ENCODE measurements at regions not wholly inside any gene's neighbourhood (a gene's known extent, or its start where the extent isn't known, plus 50 kb on each side); places are given as distances from the start of the nearest gene placed in this dataset.

DNA sequence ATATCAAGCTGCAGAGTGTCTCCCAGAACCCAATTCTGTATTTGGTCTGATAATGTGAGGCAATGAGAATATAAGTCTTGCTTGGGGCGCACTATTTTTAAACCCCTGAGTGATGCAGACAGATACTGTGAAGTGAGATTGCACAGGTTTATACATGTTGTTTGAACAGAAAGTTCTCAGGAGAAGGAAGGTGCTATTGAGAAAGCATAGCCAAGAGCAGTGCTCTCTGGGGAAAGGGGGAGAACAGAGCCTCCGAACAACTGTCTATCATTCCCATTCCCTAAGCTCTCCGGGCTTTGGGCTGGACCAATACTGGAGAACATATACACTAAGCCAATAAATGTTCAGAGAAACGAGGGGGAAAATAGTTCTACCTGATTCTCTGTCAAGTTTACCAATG, 75.8 kb downstream of the PERP start:
- Mint-ChIP-seq H3K4me1 (ENCODE audit: low read depth) (no peaks in the 10 kb centered on the region), H3K9me3 (no peaks in the 10 kb centered on the region), H3K27ac (no peak overlapping the region), H3K4me3 (no peak overlapping the region), H3K27me3 (peaks cover 1% of the 10 kb centered on the region), H3K36me3 (ENCODE audit: low read depth) (no peaks in the 10 kb centered on the region)
- intact Hi-C loops (cut with micrococcal nuclease), result no loop called here

DNA sequence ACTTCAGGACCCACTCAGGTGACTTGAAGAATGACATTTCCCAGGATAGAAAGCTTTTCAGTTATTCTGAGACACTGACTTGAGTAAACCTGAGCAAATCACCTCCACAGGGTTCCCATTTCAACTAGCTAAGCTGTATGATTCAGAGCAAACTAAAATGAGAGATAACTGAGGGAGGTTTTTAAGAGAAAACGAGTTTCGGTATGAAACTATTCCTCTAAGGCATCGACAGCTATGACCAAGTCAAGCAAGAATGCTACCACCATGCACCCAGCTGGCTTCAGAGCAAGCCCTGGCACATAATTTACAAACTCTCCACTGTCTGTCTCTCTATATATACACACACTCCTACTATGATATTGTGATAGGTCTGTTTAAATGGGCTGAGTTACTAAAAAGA, 75.4 kb downstream of the PERP start:
- H3K27ac Mint-ChIP-seq, result no peak overlapping the region
- peaks cover 1% of the 10 kb centered on the region for H3K27me3 Mint-ChIP-seq
- H3K4me3 Mint-ChIP-seq, result no peak overlapping the region
- intact Hi-C loops (cut with micrococcal nuclease), result no loop called here
- no peaks in the 10 kb centered on the region for H3K36me3 Mint-ChIP-seq (ENCODE audit: low read depth)
- no peaks in the 10 kb centered on the region for H3K9me3 Mint-ChIP-seq
- H3K4me1 Mint-ChIP-seq (ENCODE audit: low read depth), result no peaks in the 10 kb centered on the region

DNA sequence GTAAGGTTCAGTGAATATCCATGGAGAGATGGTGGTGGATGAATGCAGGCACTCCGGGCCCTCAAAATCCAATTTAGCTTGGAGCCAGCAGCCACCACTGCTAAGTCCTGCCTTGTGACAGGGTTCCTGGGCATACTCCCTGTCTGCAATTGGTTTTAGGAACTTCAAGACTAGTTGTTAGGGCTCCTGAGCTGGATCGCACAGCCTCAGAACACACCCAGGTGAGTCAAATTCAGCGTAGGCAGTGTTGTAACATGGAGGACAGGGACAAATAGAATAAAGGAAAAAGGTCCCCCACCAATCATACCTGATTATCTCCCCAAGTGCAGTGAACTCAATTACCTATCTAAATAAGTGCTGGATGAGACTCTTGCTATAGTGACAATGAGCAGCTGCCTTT, 74.6 kb downstream of the PERP start:
- no peaks in the 10 kb centered on the region for H3K9me3 Mint-ChIP-seq
- H3K27ac Mint-ChIP-seq, result no peak overlapping the region
- H3K4me1 Mint-ChIP-seq (ENCODE audit: low read depth), result no peaks in the 10 kb centered on the region
- H3K27me3 Mint-ChIP-seq, result peaks cover 1% of the 10 kb centered on the region
- intact Hi-C loops (cut with micrococcal nuclease), result no loop called here
- no peak overlapping the region for H3K4me3 Mint-ChIP-seq
- no peaks in the 10 kb centered on the region for H3K36me3 Mint-ChIP-seq (ENCODE audit: low read depth)

DNA sequence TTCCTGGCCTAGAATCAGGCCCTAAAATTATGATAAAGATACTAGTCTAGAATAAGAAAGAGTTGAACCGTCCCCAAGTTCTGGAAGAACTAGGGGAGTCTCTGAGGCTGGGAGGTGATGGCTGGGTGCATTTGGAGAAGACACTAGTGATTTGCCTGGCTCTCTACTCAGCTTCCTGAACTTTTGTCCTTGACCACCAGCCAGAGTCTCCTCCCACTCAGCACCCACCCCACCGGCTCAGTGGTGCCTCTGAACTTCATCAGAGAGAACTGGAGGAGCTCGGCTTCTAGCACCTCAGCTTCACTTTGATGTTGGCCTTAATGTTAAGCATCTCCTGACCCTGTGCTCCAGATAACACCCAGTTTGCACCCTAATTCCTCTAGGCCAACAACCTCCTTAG, 73.0 kb downstream of the PERP start:
- Mint-ChIP-seq H3K4me3 (no peak overlapping the region), H3K27me3 (peaks cover 1% of the 10 kb centered on the region), H3K27ac (no peak overlapping the region), H3K4me1 (ENCODE audit: low read depth) (no peaks in the 10 kb centered on the region), H3K9me3 (no peaks in the 10 kb centered on the region), H3K36me3 (ENCODE audit: low read depth) (no peaks in the 10 kb centered on the region)
- intact Hi-C loops (cut with micrococcal nuclease), result no loop called here

DNA sequence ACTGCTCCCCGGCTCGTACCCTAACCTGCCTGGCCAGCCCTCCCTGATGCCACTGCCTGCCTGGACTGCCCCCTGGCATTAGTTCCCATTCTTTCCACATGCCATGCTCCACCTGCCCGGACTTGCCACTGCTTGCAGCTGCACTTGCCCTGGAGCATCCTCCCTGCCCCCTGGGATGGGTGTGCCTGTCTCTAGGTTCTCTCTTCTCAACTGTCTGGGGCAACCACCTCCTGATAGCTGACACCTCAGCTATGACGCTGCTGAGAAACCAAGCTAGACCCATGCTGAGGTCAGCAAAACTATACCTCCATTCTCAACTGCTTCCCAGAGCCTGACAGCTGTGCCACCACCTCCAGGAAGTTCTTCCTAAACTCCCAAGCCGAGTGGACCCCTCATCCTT, 72.1 kb downstream of the PERP start:
- Mint-ChIP-seq H3K4me3 (no peak overlapping the region), H3K4me1 (ENCODE audit: low read depth) (no peaks in the 10 kb centered on the region), H3K36me3 (ENCODE audit: low read depth) (no peaks in the 10 kb centered on the region), H3K27me3 (peaks cover 1% of the 10 kb centered on the region), H3K9me3 (no peaks in the 10 kb centered on the region), H3K27ac (no peak overlapping the region)
- intact Hi-C loops (cut with micrococcal nuclease), result no loop called here

DNA sequence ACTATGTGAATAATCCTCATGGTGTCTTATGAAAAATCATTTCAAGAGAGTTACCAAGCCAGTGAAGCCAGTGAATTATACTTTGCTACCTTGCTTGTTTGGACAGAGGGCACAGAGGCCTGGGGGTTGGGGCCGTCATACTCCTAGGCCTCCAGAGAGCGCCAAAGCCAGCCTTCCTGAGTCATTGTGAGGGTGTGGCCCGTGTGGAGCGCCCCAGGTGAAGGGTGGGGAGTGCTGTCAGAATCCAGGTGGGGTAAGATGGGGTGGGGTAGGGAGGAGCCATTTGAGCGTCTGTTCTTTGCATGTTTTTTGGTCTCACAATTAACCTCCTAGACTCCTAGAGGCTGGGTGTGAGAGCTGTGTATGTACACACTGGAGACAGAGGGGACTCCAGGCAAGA, 71.1 kb downstream of the PERP start:
- Mint-ChIP-seq H3K27ac (no peak overlapping the region), H3K36me3 (ENCODE audit: low read depth) (no peaks in the 10 kb centered on the region), H3K27me3 (no peaks in the 10 kb centered on the region), H3K9me3 (no peaks in the 10 kb centered on the region), H3K4me1 (ENCODE audit: low read depth) (no peaks in the 10 kb centered on the region), H3K4me3 (no peak overlapping the region)
- intact Hi-C loops (cut with micrococcal nuclease), result no loop called here

DNA sequence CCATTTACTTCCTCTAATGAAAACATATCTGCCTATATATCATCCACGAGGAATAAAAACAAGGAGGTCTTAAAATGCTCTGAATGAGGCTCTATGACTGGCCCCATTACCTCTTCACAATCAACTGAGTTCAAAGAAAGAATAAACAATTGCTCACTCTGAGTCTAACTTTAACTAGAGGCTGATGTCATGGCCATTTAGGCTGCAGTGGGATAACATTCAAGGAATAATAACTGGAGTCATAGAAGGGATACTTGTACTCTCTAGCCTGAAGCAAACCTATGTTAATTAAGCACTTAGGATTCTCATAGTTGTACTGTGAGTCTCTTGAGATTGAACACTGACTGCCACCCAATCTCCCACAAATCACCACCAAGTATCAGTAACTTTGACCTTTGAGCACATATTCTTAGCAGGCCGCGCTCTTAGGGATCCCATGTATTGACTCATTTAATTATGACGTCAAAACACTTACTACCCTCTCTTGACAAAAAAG, 70.2 kb downstream of the PERP start:
- no peaks in the 10 kb centered on the region for H3K9me3 Mint-ChIP-seq
- H3K27me3 Mint-ChIP-seq, result no peaks in the 10 kb centered on the region
- intact Hi-C loops (cut with micrococcal nuclease), result no loop called here
- no peak overlapping the region for H3K4me3 Mint-ChIP-seq
- no peaks in the 10 kb centered on the region for H3K4me1 Mint-ChIP-seq (ENCODE audit: low read depth)
- H3K27ac Mint-ChIP-seq, result no peak overlapping the region
- no peaks in the 10 kb centered on the region for H3K36me3 Mint-ChIP-seq (ENCODE audit: low read depth)

DNA sequence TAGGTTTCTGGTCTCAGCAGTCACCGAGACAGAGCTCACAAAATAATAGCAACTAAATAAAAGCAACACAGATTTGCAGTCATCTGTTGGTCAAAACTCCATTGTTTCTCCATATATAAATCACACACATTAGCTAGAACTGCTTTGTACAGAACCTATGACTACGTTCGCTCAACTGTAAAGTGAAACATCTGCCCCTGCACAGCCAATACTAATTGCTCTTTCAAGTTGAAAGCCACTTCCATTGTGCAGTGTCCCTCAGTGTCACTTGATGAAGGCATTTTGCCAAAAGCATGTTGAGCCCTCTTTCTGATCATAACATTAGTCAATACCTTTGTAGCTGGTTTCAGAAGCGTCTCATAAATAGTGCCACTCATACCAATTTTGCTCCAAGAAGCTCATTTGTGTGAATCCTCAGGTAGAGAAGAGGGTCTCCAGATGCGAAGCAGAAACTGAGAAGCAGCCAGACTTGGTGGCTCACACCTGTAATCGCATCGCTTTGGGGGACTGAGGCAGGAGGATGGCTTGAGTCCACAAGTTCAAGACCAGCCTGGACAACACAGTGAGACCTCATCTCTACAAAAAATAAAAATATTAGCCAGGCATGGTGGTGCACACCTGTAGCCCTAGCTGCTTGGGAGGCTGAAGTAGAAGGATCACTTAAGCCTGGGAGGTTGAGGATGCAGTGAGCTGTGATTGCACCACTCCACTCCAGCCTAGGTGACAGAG, 68.9 kb downstream of the PERP start:
- Mint-ChIP-seq H3K4me1 (ENCODE audit: low read depth) (no peaks in the 10 kb centered on the region), H3K36me3 (ENCODE audit: low read depth) (no peaks in the 10 kb centered on the region), H3K27me3 (no peaks in the 10 kb centered on the region), H3K9me3 (no peaks in the 10 kb centered on the region), H3K27ac (no peak overlapping the region), H3K4me3 (no peak overlapping the region)
- intact Hi-C loops (cut with micrococcal nuclease), result no loop called here
